NCI-H82 treated with DMSO at 0.1 percent for 48 hours (cell line): ENCODE measurements at regions not wholly inside any gene's neighbourhood (a gene's known extent, or its start where the extent isn't known, plus 50 kb on each side); places are given as distances from the start of the nearest gene placed in this dataset.

Experiments
- DNase-seq: peaks from one replicate; lab custom pipeline; 2025; ENCODE audit not compliant: unreplicated experiment; lab: John Stamatoyannopoulos, UW

DNA sequence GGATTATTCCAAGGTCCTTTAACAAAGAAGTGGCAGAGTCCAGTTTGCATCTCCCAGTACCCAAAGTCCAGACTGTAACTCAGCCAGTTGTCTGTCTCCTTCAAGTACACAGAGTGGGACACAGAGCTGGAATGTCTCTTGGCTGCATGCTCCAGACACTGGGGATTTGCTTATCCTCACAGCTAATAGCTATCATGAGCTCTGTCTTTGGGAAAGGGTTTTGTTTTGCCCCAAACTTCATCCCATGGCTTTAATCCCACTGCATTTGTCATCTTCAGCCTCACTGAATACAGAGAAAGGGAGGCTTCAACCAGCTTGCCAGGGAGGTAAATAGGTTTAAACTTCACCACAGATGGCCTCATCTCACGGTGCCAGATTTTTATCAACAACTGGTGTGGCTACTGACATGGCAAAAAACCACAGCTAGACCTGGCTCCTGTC lies 412.2 kb upstream of the SLC24A2 start:
- peak; percentile 78 for DNase-seq

DNA sequence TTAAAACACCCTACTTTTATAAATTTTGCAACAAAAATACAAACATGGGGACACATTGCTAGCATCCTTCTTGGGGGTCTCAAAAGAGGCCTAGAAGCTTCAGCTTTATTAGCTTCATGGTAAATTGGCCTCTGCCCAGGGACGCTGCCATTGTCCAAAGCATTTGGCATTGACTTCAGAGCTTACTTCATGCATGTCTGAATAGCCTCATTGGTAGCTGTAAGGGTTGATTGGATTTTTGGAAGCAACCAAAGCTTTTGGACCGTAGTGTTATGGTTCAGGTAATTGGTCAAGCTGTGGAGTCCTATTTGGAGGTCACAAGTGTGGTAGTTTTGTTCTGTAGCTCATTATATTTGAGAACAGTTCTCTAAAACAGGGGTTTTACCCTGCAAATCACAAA lies 411.7 kb upstream of the SLC24A2 start:
- DNase-seq: no peak

DNA sequence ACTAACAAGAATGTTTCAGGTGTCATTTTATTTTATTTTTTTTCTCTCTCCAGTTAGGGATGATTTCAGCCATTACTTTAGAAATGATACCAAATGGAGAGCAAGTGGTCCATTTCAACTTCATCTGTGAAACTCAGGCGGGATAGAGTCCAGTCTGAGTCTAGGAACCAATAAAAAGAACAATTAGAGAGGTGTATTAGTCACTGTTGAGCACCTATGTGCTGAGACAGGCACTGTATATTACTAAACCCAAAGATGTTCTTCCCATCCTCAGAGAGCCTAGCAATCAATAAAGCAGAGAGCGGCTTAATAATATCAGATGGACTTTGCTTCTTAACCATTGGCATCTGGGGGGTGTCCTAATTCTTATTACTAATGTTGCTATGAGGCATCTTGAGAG lies 410.3 kb upstream of the SLC24A2 start:
- DNase-seq: peak; percentile 13

DNA sequence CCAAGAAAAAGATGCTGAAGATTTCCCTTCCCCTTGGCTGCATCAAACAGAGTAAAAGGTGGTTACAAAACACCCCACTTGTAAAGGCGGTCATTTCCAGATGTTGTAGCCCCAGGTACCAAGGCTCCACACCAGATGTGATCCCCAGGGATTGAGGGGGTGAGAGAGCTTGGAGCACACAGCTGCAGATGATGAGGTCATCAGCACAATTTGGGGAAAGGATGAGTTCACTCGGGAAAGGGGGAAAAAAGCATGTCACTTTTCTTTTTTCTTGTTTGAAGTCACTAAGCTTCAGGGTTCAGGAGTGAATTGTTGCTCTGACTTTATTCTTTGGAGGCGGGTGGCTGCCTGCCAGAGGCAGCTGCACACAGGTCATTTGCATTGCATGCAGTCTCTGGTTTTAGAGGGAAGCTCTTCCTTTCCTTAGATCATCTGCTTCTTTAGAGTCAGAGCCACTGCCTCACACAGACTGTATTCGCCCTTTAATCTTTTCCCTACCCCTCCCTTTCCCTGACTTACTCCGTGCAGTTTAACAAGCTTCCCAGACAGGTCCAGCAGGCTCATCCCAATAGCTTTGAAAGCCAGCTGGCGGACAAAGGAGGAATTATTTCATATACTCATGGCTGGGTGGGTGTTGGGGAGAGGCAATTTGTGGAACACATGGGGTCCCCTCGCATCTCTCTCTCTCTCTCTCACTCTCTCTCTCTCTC lies 409.3 kb upstream of the SLC24A2 start:
- DNase-seq: peak; percentile 84

DNA sequence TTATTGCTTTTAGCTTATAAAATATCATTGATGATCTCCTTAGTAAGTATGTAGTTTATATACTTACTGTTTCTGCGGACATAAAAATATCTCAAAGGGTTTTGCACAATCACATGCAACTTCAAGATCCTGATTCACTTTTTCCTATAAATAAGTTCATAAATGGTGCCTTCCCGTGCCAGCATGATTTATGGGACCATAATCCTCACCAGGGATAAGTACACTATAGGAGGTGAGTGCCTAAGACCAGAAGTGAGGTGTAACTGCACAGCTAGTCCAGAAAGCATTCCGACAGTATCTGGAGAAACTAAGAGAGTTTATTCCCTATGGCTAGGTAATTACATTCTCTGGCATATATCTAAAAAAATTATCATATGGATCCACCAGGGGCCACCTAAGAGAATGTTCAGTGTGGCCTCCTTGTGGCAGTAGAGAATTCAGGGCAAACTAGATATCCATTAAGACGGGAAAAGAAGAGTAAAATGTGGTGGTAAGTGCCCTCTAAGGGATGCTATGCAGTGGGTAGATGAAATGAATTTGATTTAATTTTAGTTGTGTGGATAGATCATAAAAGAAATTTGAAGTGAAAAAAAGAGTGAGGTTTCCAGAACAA lies 402.5 kb upstream of the SLC24A2 start:
- no peak for DNase-seq

DNA sequence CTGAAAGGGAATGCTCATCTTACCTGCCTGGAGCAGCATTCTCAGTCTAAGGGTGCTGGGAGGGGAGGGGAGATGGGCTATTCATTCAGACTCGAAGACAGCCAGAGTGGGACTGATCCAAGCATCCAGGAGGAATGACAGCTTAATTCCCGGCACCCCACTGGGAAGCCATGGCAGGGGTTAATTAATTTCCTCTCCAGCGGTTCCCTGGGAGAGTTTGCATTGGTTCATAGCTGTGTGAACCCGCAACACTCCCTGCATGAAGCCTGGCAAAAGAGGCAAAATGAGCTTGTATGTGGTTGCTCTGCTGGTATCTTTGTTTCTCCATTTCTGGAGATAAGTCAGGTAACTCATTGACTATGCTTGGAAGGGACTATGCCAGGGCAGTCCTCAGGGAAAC lies 401.0 kb upstream of the SLC24A2 start:
- no peak for DNase-seq

DNA sequence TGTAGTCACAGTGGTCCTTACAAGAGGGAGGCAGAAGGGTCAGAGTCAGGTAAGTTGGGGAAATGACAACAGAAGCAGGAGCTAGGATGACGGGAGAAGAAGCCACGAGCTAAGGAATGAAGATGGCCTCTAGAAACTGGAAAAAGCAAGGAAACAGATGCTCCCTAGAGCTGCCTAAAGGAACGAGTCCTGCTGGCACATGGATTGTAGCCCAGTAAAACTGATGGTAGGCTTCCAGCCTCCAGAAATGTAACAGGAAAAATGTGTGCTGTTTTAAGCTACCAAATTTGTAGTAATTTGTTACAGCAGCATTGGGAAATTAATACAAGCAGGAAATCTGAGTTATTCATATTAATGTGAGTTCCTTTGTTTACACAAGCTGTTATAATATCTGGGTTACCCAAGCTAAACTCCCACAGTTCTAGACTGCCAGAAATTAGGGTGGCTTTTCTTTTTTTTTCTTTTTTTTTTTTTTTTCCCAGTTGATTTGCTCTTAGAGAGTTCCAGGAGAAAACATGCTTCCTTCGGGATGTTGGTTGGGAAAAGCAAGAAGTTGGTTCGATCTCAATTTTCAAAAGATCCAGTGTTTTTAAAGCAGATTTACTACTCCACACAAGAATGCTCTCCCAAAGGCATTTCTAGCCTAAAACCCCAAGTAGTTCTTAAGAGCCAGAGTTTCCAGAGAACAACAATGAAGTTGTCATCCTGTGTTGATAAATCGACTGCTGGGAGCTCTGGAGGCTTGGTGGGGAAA lies 400.0 kb upstream of the SLC24A2 start:
- no peak for DNase-seq

DNA sequence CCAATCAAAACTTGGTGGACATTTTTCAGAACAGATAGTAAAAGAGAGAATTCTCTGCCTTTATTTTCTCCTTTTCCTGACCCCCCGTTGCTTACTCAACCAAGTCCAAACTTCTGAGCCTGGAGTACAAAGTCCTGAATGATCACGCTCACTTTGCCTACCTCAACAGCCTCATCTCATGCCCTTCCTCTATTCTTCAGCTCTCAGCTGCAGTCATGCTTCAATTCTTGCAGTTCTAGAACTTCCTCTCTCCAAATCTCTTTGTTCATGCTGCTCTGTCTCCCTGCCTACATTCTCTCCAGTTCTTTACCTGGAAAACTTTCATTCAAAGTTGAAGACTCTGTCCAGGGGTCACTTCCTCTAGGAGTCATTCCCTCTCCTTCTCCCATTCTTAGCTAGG lies 398.5 kb upstream of the SLC24A2 start:
- DNase-seq: no peak

DNA sequence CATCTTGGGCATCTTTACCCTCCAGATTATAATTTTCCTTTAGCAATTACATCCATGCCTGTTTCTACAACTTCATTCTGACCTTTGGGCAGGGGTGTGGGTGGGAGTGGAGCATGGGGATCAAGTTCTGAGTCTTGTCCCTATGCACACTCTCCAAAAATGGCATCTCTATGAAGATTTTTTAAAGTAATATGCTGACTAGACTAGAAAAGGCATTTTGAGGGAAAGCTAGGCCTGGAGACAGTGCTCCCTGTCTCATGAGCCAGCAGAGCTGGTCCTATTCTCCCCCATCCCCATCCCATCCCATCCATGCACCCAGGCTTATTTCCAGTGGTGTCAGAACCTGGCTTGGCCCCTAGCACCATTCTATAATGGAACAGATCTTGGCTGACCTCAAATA lies 398.0 kb upstream of the SLC24A2 start:
- no peak for DNase-seq

DNA sequence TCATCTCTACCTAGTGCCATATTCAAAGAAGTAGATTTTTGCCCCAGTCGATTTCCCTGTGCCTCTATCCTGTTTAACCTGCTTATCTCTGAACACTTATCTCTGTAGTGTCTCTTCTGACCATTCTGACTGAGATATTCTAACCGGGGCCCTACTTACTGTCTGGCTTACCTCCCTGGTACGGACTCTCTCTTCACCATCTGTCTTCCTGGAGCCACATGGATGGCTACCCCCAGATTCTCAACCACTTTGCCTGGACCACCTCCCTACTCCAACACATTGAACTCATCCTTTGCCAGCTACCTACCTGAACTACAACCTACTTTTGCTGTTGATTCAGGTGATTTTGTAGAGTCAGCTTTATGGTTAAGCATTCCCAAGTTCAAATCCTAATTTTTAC lies 397.4 kb upstream of the SLC24A2 start:
- no peak for DNase-seq

DNA sequence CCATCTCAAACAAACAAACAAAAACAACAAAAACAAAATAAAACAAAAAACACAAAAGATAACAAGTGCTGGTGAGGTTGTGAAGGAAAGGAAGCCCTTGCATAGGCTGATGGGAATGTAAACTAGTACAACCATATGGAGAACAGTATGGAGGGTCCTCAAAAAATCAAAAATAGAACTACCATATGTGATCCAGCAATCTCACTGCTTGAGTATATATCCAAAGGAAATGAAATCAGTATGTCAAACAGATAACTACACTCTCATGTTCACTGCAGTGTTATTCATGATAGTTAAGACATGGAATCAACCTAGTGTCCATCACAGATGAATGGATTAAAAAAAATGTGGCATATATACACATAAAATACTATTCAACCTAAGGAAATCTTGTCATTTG lies 395.7 kb upstream of the SLC24A2 start:
- DNase-seq: no peak

DNA sequence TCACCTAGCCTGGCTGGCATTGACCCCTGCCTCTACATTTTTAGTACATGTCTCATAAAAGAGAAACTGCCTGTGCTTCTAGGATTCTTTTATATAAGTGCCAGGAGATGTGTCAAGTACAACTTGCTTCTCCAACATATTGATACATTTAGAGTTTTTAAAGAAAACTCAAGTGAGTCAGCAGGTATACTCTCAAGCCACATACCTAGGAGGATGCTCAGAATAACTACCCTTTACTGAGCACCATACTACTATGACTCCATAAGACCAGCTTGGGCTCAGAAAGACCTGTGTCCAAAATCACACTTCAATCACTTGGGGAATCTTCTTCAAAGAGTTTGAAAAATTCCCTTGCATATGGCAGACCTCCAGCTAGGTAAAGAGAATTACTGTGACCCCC lies 389.8 kb upstream of the SLC24A2 start:
- DNase-seq: no peak

DNA sequence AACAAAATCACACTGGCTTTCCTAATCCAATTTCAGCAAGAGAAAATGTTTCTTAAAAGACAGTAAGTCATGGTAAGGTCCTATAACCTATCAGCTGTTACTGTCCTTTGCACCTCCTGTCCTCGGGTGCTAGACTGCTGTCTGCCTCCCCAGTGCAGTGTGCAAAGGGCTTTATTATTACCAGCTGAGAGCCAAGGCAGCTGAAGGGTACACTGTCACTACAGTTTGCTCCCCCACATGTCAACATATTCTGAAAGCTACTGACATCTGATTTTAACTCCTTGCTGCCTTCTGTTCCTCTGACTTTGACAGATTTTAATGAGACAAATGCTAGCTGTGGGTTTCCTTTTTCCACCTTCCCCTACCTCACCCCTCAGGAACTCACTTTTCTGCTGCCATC lies 389.4 kb upstream of the SLC24A2 start:
- DNase-seq: no peak

DNA sequence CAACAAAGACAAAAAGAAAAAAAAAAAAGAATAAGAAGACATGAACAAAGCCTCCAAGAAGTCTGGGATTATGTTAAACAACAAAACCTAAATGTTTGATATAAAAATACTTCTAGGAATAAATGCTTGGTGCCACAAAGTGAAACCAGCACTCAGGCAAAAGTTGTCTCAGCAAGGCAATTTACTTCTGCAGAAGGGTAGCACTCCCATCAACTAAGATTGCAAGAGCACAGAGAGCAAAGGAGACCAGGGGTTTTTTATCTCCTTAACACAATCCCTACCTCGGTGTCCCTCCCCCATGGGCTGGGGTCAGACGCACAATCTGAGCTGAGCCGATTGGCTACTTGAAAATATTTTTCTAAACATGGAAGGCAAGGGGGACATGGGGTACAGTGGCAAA lies 381.3 kb upstream of the SLC24A2 start:
- DNase-seq: no peak

DNA sequence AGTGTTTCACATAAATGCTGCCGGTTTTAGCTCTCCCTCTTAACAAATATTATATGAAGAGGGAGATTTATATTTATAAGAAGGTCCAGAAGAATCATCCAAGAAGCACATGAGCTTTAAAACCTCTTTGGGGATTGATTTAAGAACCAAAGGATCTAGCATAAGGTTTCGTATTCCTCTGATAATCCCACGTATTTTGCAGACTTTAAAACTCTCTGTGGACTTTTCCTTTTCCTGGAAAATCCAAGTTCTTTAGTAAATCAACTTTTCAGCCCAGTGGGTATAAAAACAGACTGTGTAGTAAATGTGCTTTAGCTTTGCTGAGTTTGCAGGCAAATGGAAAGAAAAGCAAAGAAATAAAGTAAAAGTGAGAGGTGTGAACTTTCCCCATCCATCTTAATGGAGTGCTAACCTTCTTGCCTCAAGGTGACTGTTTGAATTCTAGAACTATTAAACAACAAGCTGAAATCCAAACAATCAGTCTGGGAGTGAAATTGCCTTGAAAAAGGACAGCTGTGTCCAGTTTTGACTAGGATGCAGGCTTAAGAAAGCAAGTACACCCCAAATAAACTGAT lies 363.4 kb upstream of the SLC24A2 start:
- DNase-seq: no peak

DNA sequence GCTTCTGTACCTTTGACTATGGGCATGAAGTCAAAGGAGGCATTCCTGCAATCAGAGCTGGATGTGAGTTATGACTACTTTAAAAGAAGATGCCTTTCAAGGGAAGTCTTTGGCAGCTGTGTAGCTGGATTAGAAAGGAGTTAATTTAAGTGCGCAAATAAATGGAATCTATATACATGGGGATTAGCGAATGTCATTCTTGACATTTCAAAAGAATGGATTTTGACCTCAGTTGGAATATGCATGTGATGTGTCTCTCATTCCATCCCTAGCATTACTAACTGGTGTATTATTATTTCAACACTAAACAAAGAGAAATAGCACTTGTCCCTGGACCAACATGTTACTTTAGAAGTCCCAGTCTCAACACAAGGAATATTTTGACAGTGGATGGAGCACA lies 359.6 kb upstream of the SLC24A2 start:
- peak; percentile 8 for DNase-seq

DNA sequence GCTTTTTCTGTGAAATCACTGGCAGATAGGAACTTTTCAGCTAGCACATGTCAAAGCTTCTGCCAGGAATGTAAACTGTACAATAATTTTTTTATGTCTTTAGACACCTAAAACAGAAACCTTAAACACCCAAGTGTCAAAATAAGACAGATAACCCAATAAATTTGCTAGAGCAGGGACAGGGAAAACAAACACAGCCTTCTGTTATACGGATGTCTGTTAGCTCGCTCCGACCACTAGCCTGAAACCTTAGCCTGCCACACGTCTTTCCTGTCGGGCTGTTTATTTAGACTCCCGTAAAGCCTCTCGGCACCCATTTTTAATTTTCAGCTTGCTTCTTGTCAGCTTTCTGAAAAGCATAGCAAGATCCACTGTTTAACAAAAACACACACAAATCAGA lies 355.4 kb upstream of the SLC24A2 start:
- DNase-seq: no peak

DNA sequence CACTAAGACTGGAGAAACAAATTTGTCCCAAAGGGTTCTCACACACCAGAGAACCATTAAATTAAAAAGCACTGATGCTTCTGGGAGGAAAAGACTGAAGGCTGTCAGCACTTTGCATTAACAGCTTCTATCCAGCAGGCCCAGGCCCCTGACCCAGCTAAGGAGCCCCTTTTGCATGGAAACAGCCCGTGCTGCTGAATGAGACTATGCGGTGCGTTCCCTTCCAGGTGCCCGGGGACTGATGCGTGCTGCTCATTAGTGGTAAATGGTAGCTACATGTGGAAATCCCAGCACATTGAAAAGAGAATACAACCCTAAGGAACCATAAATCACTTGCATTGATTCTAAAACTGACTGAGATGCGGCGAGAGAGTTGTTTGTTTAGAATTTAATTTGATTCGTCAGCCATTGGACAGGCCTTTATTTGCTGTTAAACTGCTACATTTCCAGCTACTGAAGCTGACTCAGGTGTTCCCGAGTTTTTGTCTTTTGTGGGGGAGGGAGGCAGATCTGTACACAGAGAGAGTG lies 351.0 kb upstream of the SLC24A2 start:
- DNase-seq: no peak

DNA sequence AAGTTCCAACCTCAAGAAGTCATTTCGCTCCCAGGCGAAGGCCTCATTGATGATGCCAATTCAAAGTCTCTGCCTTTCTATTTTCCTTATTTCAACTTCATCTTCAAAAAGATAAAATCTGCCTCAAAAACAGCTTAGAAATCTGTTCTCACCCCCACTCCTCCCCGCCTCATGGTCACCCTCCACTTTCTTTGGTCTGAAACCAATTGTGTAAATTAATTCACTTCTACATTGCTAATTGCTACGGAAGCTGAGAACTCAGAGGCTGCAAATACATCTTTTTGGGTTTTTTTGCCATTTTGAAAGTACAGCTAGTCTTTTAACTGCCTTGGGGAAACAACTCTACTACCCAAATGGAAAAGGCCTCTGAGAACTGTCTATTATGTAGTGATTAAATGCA lies 350.0 kb upstream of the SLC24A2 start:
- DNase-seq: no peak

DNA sequence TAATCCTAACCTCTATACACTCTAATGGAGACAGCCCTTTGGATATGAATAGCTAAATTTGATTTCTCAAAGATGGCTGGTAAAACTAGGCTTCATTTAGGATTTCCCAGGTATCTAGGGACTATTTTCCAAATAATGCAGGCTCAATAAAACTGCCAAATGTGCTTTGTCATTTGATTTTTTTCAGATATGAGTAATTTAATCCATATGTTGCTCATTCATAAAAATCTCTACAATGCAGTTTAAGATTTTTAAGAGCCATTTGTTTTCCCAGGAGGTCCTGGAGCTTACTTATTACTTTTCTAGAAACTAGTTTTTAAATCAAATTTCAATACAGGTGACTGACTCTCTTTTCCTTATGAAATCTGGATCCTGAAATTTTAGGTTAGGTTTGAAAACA lies 349.3 kb upstream of the SLC24A2 start:
- no peak for DNase-seq

DNA sequence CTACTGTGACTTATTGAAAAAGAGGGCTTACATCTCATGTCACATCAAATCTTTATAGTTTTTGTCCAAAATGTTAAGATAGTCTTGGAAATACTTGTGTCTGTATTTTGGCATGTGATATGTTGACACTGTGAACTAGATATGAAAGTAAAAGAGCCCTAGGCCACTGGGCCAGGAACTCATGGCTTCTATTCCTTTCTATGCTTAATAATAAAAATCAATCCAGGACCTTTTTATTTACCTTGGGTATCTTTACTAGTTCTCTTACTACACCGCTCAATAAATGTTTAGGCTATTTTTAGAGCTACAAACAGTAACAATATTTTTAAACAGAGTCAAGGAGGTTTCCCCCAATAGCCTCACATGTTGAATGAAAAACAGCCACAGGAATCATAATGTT lies 348.6 kb upstream of the SLC24A2 start:
- DNase-seq: no peak
